ENCODE measurements at regions not wholly inside any gene's neighbourhood (a gene's known extent, or its start where the extent isn't known, plus 50 kb on each side); places are given as distances from the start of the nearest gene placed in this dataset.
"Not testable (repeated sequence)": the region's sequence is repeated elsewhere in the genome, so short reads cannot be mapped to it uniquely, and the experiment has no call there.

DNA sequence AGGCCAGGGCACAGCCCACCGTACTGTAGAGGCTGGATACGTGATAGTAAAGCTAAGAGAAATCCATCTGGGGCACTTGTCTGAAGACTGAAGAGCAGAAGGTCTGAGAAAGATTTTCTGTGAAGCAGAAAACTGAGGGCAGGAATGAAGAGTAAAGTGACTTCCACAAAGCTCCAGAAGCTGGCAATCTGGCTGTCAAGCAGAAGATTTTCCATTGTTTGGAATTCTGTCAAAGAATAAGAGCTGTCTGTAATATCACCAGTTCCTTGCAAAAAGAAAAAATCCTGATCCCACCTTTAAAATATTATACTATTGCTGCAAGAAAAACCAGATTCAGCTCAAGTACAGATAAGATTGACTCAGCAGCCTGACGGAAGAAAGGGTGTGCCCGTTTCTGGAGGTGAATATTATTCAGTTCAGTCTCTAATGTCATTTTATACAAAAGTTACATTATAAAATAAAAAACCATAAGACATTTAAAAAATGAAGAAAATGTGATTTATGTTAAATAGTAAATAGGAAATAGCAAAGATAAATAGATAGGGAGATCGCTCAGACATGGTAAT is 550.4 kb upstream of the SGO1 start:
- TF ChIP-seq FOXK2 (IDR thresholded peaks at IDR 0.05): no peak
- no peak for TF ChIP-seq LEF1 (IDR thresholded peaks at IDR 0.05; ENCODE audit: borderline replicate concordance)
- ChIA-PET POLR2A (no interaction called here), CTCF (no interaction called here)
- DNase-seq (ENCODE audit: extremely low spot score): no peak

- no peak for TF ChIP-seq L3MBTL2 (conservative IDR thresholded peaks at IDR 0.05)
- no peak for TF ChIP-seq PKNOX1 (IDR thresholded peaks at IDR 0.05)
- POLR2A ChIA-PET: no interaction called here
- CTCF ChIA-PET: no interaction called here
- DNase-seq (ENCODE audit: extremely low spot score): no peak
These were observed 543.2 kb upstream of the SGO1 start for GRCh38 chr3:20729185-20729584.

- DNase-seq (ENCODE audit: extremely low spot score): no peak
- ChIA-PET CTCF (no interaction called here), POLR2A (no interaction called here)
- TF ChIP-seq PKNOX1 (IDR thresholded peaks at IDR 0.05) (no peak), L3MBTL2 (conservative IDR thresholded peaks at IDR 0.05) (no peak), CTBP1 (IDR thresholded peaks at IDR 0.05; ENCODE audit: borderline replicate concordance) (no peak), ZNF384 (IDR thresholded peaks at IDR 0.05) (no peak), HDGF (IDR thresholded peaks at IDR 0.05; ENCODE audit: borderline replicate concordance) (no peak), FOXA1 (IDR thresholded peaks at IDR 0.05) (no peak), BHLHE40 (IDR thresholded peaks at IDR 0.05; ENCODE audit: borderline replicate concordance) (no peak), FOXM1 (IDR thresholded peaks at IDR 0.05; ENCODE audit: borderline replicate concordance) (no peak), LEF1 (IDR thresholded peaks at IDR 0.05; ENCODE audit: borderline replicate concordance) (no peak), SP1 (IDR thresholded peaks at IDR 0.05) (no peak), ELF4 (IDR thresholded peaks at IDR 0.05) (no peak), NFRKB (IDR thresholded peaks at IDR 0.05) (no peak), FOXK2 (IDR thresholded peaks at IDR 0.05) (no peak), SUZ12 (IDR thresholded peaks at IDR 0.05) (no peak), ARNT (IDR thresholded peaks at IDR 0.05) (no peak), TARDBP (IDR thresholded peaks at IDR 0.05) (no peak)
These were observed 540.8 kb upstream of the SGO1 start for GRCh38 chr3:20726786-20727185.

DNA sequence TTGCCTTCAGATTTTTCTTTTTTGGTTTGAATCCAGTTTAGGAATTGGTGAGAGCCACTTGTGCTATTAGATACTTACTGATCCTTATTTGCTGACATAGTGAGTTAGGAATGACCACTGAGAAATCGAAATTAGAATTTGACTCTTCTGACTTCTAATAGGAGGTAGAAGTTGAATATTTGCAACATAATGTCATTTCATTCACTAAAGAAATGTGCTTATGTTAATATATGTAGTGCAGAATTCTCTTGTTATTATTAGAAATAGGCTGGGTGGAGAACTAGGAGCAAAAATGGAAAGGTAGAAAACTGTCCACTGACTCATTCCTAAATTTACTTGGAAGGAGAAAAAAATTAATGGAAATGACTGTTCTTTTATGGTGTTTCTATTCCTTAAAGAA is 538.2 kb upstream of the SGO1 start:
- POLR2A ChIA-PET: no interaction called here
- no peak for DNase-seq (ENCODE audit: extremely low spot score)
- CTCF ChIA-PET: no interaction called here
- TF ChIP-seq TARDBP (IDR thresholded peaks at IDR 0.05): no peak
- TF ChIP-seq BHLHE40 (IDR thresholded peaks at IDR 0.05; ENCODE audit: borderline replicate concordance): no peak
- TF ChIP-seq ZNF384 (IDR thresholded peaks at IDR 0.05): no peak
- no peak for TF ChIP-seq SP1 (IDR thresholded peaks at IDR 0.05)
- no peak for TF ChIP-seq LEF1 (IDR thresholded peaks at IDR 0.05; ENCODE audit: borderline replicate concordance)
- TF ChIP-seq FOXA1 (IDR thresholded peaks at IDR 0.05): no peak
- no peak for TF ChIP-seq FOXM1 (IDR thresholded peaks at IDR 0.05; ENCODE audit: borderline replicate concordance)
- no peak for TF ChIP-seq L3MBTL2 (conservative IDR thresholded peaks at IDR 0.05)
- TF ChIP-seq ARNT (IDR thresholded peaks at IDR 0.05): no peak
- no peak for TF ChIP-seq NFRKB (IDR thresholded peaks at IDR 0.05)
- TF ChIP-seq PKNOX1 (IDR thresholded peaks at IDR 0.05): no peak
- TF ChIP-seq CTBP1 (IDR thresholded peaks at IDR 0.05; ENCODE audit: borderline replicate concordance): no peak

DNA sequence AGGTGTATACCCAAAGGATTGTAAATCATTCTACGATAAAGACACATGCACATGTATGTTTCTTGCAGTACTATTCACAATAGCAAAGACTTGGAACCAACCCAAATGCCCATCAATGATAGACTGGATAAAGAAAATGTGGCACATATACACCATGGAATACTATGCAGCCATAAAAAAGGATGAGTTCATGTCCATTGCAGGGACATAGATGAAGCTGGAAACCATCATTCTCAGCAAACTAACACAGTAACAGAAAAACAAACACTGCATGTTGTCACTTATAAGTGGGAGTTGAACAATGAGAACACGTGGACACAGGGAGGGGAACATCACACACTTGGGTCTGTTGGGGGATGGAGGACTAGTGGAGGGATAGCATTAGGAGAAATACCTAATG is 530.4 kb upstream of the SGO1 start:
- CTCF ChIA-PET; DNase-seq (ENCODE audit: extremely low spot score); POLR2A ChIA-PET: not testable (repeated sequence)

DNA sequence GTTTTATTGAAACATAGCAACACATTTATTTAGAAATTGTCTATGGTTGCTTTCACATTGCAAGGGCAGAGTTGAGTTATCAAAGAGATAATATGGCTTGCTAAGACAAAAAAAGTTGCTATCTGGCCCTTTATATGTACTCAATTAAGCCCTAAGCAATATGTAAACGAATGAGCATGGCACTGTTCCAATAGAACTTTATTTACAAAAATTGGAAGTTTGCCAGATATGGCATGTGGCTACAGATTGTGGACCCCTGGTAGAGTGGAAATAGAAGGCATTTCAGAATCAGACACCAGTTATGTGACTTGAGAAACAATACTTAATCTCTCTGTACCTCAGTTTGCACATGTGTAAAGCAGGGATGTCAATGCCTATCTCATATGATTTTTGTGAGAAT is 515.6 kb upstream of the SGO1 start:
- TF ChIP-seq TARDBP (IDR thresholded peaks at IDR 0.05): no peak
- TF ChIP-seq PKNOX1 (IDR thresholded peaks at IDR 0.05): no peak
- ChIA-PET POLR2A (no interaction called here), CTCF (no interaction called here)
- no peak for DNase-seq (ENCODE audit: extremely low spot score)

- no peak for TF ChIP-seq TARDBP (IDR thresholded peaks at IDR 0.05)
- no peak for TF ChIP-seq ELF4 (IDR thresholded peaks at IDR 0.05)
- no peak for TF ChIP-seq L3MBTL2 (conservative IDR thresholded peaks at IDR 0.05)
- no peak for TF ChIP-seq LEF1 (IDR thresholded peaks at IDR 0.05; ENCODE audit: borderline replicate concordance)
- no peak for TF ChIP-seq ARNT (IDR thresholded peaks at IDR 0.05)
- TF ChIP-seq PKNOX1 (IDR thresholded peaks at IDR 0.05): no peak
- no peak for TF ChIP-seq FOXK2 (IDR thresholded peaks at IDR 0.05)
- TF ChIP-seq CTBP1 (IDR thresholded peaks at IDR 0.05; ENCODE audit: borderline replicate concordance): no peak
- no peak for TF ChIP-seq HDGF (IDR thresholded peaks at IDR 0.05; ENCODE audit: borderline replicate concordance)
- TF ChIP-seq FOXM1 (IDR thresholded peaks at IDR 0.05; ENCODE audit: borderline replicate concordance): no peak
- no peak for TF ChIP-seq FOXA1 (IDR thresholded peaks at IDR 0.05)
- no peak for TF ChIP-seq SP1 (IDR thresholded peaks at IDR 0.05)
- TF ChIP-seq NFRKB (IDR thresholded peaks at IDR 0.05): no peak
- no peak for TF ChIP-seq BHLHE40 (IDR thresholded peaks at IDR 0.05; ENCODE audit: borderline replicate concordance)
- no peak for TF ChIP-seq SUZ12 (IDR thresholded peaks at IDR 0.05)
- TF ChIP-seq ZNF384 (IDR thresholded peaks at IDR 0.05): no peak
- CTCF ChIA-PET: no interaction called here
- no peak for DNase-seq (ENCODE audit: extremely low spot score)
- POLR2A ChIA-PET: no interaction called here
These were observed 514.7 kb upstream of the SGO1 start for GRCh38 chr3:20700714-20701113.

Data from HEK293T (cell line).